Common myeloid progenitor, CD34-positive (primary cell): ENCODE measurements at regions not wholly inside any gene's neighbourhood (a gene's known extent, or its start where the extent isn't known, plus 50 kb on each side); places are given as distances from the start of the nearest gene placed in this dataset.

Experiments
- CTCF ChIA-PET: fragments of 350-600 bp; sonication (Branson Sonifier 250); formaldehyde crosslinking; loops from one replicate; lab custom pipeline; 2021; ENCODE audit warnings: antibody characterized with exemption; lab: Charles Lee
- POLR2A ChIA-PET: fragments of 350-600 bp; sonication (Branson Sonifier 250); formaldehyde crosslinking; loops from one replicate; lab custom pipeline; 2021; ENCODE audit warnings: antibody characterized with exemption; lab: Charles Lee
- DNase-seq, 3 donors: peaks; one replicate each; pipeline versions ENCODE4 v3.0.0 to v3.0.0-alpha.2; 2013
- H3K27ac ChIP-seq, 2 experiments: 1 replicate in 1 of 2; 2 replicates in 1 of 2; pipeline ENCODE4 v1.7.0; 2013; ENCODE audit warnings: inconsistent platforms in 2 of 2, low read length in 2 of 2, mild to moderate bottlenecking in 2 of 2, low read depth in 1 of 2, moderate library complexity in 1 of 2; ENCODE audit not compliant: severe bottlenecking in 2 of 2, insufficient read depth in 1 of 2, poor library complexity in 1 of 2
- H3K27me3 ChIP-seq, 5 experiments: replicated peaks in 2 of 5; 1 replicate in 3 of 5; 2 replicates in 2 of 5; pipeline versions ENCODE4 v1.6.1 to v1.7.0; 2013; ENCODE audit warnings: low read length in 4 of 5, mild to moderate bottlenecking in 2 of 5, moderate library complexity in 2 of 5, inconsistent platforms in 1 of 5; ENCODE audit not compliant: insufficient read depth in 5 of 5, control insufficient read depth in 4 of 5
- H3K36me3 ChIP-seq, 4 experiments: 1 replicate in 2 of 4; 2 replicates in 2 of 4; pipeline versions ENCODE4 v1.6.1 to v1.7.0; 2013; ENCODE audit warnings: low read length in 3 of 4, control low read depth in 1 of 4, mild to moderate bottlenecking in 1 of 4; ENCODE audit not compliant: control insufficient read depth in 4 of 4, insufficient read depth in 4 of 4
- H3K4me1 ChIP-seq, 4 experiments: 1 replicate in 3 of 4; 2 replicates in 1 of 4; pipeline versions ENCODE4 v1.6.1 to v1.7.1; 2013; ENCODE audit warnings: low read length in 3 of 4, mild to moderate bottlenecking in 3 of 4, control low read depth in 1 of 4, inconsistent platforms in 1 of 4, moderate library complexity in 1 of 4; ENCODE audit not compliant: control insufficient read depth in 4 of 4, insufficient read depth in 4 of 4; ENCODE audit errors: control extremely low read depth in 1 of 4
- H3K4me3 ChIP-seq, 7 experiments: 1 replicate in 4 of 7; 2 replicates in 3 of 7; pipeline versions ENCODE4 v1.5.1 to v1.7.0; 2013; ENCODE audit warnings: mild to moderate bottlenecking in 7 of 7, low read length in 6 of 7, moderate library complexity in 6 of 7, inconsistent platforms in 2 of 7, low read depth in 2 of 7, control low read depth in 1 of 7; ENCODE audit not compliant: insufficient read depth in 4 of 7, control insufficient read depth in 1 of 7; ENCODE audit errors: extremely low read depth in 1 of 7
- H3K9me3 ChIP-seq, 5 experiments: 1 replicate in 4 of 5; 2 replicates in 1 of 5; pipeline versions ENCODE4 v1.6.1 to v1.7.1; 2013; ENCODE audit warnings: low read length in 4 of 5, mild to moderate bottlenecking in 2 of 5, inconsistent platforms in 1 of 5, low read depth in 1 of 5, moderate library complexity in 1 of 5; ENCODE audit not compliant: control insufficient read depth in 4 of 5, insufficient read depth in 2 of 5; ENCODE audit errors: control extremely low read depth in 1 of 5
- WGBS: methylation state at CpG from one replicate; pipeline ENCODE4 v1.1.5; 2013; ENCODE audit not compliant: insufficient coverage; 5-methylcytosine and 5-hydroxymethylcytosine counted together

GRCh38 chr2:136214307-136215200 is 96.6 kb upstream of the CXCR4 start:
- Histone ChIP-seq H3K27me3 (no peaks in the 10 kb centered on the region), H3K4me1 (peaks cover 2 to 27% (median 19%) of the 10 kb centered on the region in 4 experiments), H3K36me3 (no peaks in the 10 kb centered on the region), H3K27ac (no peak overlapping the region), H3K9me3 (no peaks in the 10 kb centered on the region), H3K4me3 (no peak overlapping the region)
- POLR2A ChIA-PET = interaction anchor here (1.0 kb wide), 1 partner anchor 97 kb away, joined by 3 read pairs; no protein-coding TSS in a partner anchor
- CTCF ChIA-PET = interaction anchor here (2.7 kb wide), 1 partner anchor 12 kb away, joined by 13 read pairs; no protein-coding TSS in a partner anchor
- DNase-seq = peak in 2 of 3 donors; percentile 69 to 74
- 86% methylated on average over 3 of the region's 5 CpGs for WGBS

DNA sequence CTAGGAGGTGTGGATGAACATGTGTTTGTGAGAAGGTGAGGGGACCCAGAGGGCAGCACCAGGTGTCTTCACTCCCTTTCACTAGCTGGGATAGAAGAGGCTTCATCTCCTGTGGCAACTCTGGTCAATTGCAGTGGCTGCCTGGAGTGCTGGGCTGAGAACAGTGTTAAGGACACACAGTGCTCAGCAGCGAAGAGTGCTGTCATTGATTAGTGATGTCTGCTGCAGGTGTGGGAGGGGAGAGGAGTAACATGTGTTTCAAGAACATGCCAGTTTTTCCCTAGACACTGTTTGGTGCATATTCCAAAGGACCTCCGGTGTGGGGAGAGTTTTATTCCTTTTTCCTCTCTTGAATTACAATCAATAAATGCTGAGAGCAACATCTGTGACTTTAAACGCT is 95.9 kb upstream of the CXCR4 start:
- no peak for DNase-seq
- Histone ChIP-seq H3K27me3 (no peaks in the 10 kb centered on the region), H3K9me3 (no peaks in the 10 kb centered on the region), H3K4me3 (no peak overlapping the region), H3K4me1 (peaks cover 6 to 30% (median 22%) of the 10 kb centered on the region in 4 experiments), H3K27ac (no peak overlapping the region), H3K36me3 (no peaks in the 10 kb centered on the region)
- ChIA-PET CTCF (no interaction called here), POLR2A (no interaction called here)
- WGBS = 100% methylated on average over 1 of the region's 3 CpGs

GRCh38 chr2:136212426-136213378 is 94.8 kb upstream of the CXCR4 start:
- H3K36me3 ChIP-seq = no peaks in the 10 kb centered on the region
- H3K4me1 ChIP-seq = peaks cover 10 to 41% (median 29%) of the 10 kb centered on the region in 4 experiments
- WGBS = 75% methylated on average over 4 of the region's 5 CpGs
- ChIA-PET POLR2A (no interaction called here), CTCF (interaction anchor here (0.8 to 1.2 kb wide), 3 partner anchors 10 to 167 kb away, joined by 4 read pairs; no protein-coding TSS in a partner anchor)
- DNase-seq = peak in 1 of 3 donors; percentile 30
- H3K9me3 ChIP-seq = no peaks in the 10 kb centered on the region
- H3K27ac ChIP-seq = no peak overlapping the region
- no peak overlapping the region for H3K4me3 ChIP-seq
- no peaks in the 10 kb centered on the region for H3K27me3 ChIP-seq

GRCh38 chr2:136211701-136212100 is 93.8 kb upstream of the CXCR4 start:
- peak in 2 of 3 donors; percentile 75 to 85 for DNase-seq
- Histone ChIP-seq H3K27ac (no peak overlapping the region), H3K4me3 (no peak overlapping the region), H3K9me3 (no peaks in the 10 kb centered on the region), H3K27me3 (no peaks in the 10 kb centered on the region), H3K4me1 (peaks cover 13 to 51% (median 36%) of the 10 kb centered on the region in 4 experiments), H3K36me3 (no peaks in the 10 kb centered on the region)
- POLR2A ChIA-PET = interaction anchor here (1.5 kb wide), 1 partner anchor 75 kb away, joined by 3 read pairs; no protein-coding TSS in a partner anchor
- CTCF ChIA-PET = interaction anchor here (1.0 to 1.3 kb wide), 3 partner anchors 22 to 168 kb away, joined by 3 to 4 read pairs (median 3); no protein-coding TSS in a partner anchor

- peaks cover 13 to 54% (median 37%) of the 10 kb centered on the region in 4 experiments for H3K4me1 ChIP-seq
These were observed 92.9 kb upstream of the CXCR4 start for GRCh38 chr2:136210822-136211221.

GRCh38 chr2:136210455-136210805 is 92.5 kb upstream of the CXCR4 start:
- H3K27ac ChIP-seq = peak overlapping the region in 1 of 2 experiments; percentile 32
- H3K4me1 ChIP-seq = peaks cover 13 to 57% (median 39%) of the 10 kb centered on the region in 4 experiments
- DNase-seq = peak in 2 of 3 donors; percentile 64 to 68
- H3K9me3 ChIP-seq = no peaks in the 10 kb centered on the region
- no peak overlapping the region for H3K4me3 ChIP-seq
- ChIA-PET CTCF (interaction anchor here (0.8 to 4.5 kb wide), 4 partner anchors 9 to 21 kb away, joined by 3 to 18 read pairs (median 3); no protein-coding TSS in a partner anchor), POLR2A (interaction anchor here (1.0 to 1.5 kb wide), 2 partner anchors 74 to 166 kb away, joined by 3 read pairs; no protein-coding TSS in a partner anchor)
- H3K27me3 ChIP-seq = no peaks in the 10 kb centered on the region
- no peaks in the 10 kb centered on the region for H3K36me3 ChIP-seq
- WGBS = 0% methylated on average over 2 of the region's 2 CpGs

More at GRCh38 chr2:136210822-136211221, 92.9 kb upstream of the CXCR4 start:
- H3K4me3 ChIP-seq = no peak overlapping the region
- H3K27ac ChIP-seq = no peak overlapping the region
- CTCF ChIA-PET = interaction anchor here (0.8 to 4.5 kb wide), 5 partner anchors 8 to 66 kb away, joined by 3 to 18 read pairs (median 3); no protein-coding TSS in a partner anchor
- no peaks in the 10 kb centered on the region for H3K27me3 ChIP-seq
- no peaks in the 10 kb centered on the region for H3K9me3 ChIP-seq
- H3K36me3 ChIP-seq = no peaks in the 10 kb centered on the region
- POLR2A ChIA-PET = interaction anchor here (1.0 to 1.5 kb wide), 2 partner anchors 74 to 166 kb away, joined by 3 read pairs; no protein-coding TSS in a partner anchor
- peak in 1 of 3 donors; percentile 23 for DNase-seq
